Mesodermal cell (in vitro differentiated cells): ENCODE measurements at regions not wholly inside any gene's neighbourhood (a gene's known extent, or its start where the extent isn't known, plus 50 kb on each side); places are given as distances from the start of the nearest gene placed in this dataset.
A peak's percentile ranks its signal among the peaks of the same experiment; 100 is the strongest.

Experiments
- H3K27ac ChIP-seq: 2 replicates; pipeline ENCODE4 v1.7.0; 2013; ENCODE audit warnings: mild to moderate bottlenecking, low read depth, low read length, moderate library complexity; ENCODE audit not compliant: severe bottlenecking
- H3K36me3 ChIP-seq: 2 replicates; pipeline ENCODE4 v1.7.1; 2013; ENCODE audit warnings: mild to moderate bottlenecking, low read length, moderate library complexity; ENCODE audit not compliant: control insufficient read depth, insufficient read depth
- H3K4me1 ChIP-seq: one replicate; pipeline ENCODE4 v1.7.1; 2013; ENCODE audit warnings: mild to moderate bottlenecking, low read length; ENCODE audit not compliant: insufficient read depth, control insufficient read depth, poor library complexity, severe bottlenecking
- H3K4me3 ChIP-seq: 2 replicates; pipeline ENCODE4 v1.7.0; 2013; ENCODE audit warnings: low read length, control low read depth, mild to moderate bottlenecking; ENCODE audit not compliant: insufficient read depth, poor library complexity, severe bottlenecking; ENCODE audit errors: extremely low read depth
- H3K9me3 ChIP-seq: 2 replicates; pipeline ENCODE4 v1.7.1; 2013; ENCODE audit warnings: mild to moderate bottlenecking, low read length, moderate library complexity; ENCODE audit not compliant: control insufficient read depth
- WGBS, 2 experiments: methylation state at CpG; one replicate each; pipeline ENCODE4 v1.1.5; 2013; ENCODE audit warnings: missing lambda C conversion rate in 2 of 2; ENCODE audit not compliant: insufficient coverage in 2 of 2; 5-methylcytosine and 5-hydroxymethylcytosine counted together

GRCh38 chr12:90858252-90858651, 96.7 kb downstream of the CCER1 start:
- H3K4me1 ChIP-seq: no peaks in the 10 kb centered on the region
- no peak overlapping the region for H3K27ac ChIP-seq
- no peaks in the 10 kb centered on the region for H3K9me3 ChIP-seq
- H3K36me3 ChIP-seq: no peaks in the 10 kb centered on the region
- H3K4me3 ChIP-seq: no peak overlapping the region
- WGBS, 2 experiments: no CpG with 5 or more reads among the region's 2 CpGs

GRCh38 chr12:90855534-90855933, 99.4 kb downstream of the CCER1 start:
- 100% methylated on average over 1 of the region's 1 CpG; no CpG with 5 or more reads in 1 of the 2 experiments for WGBS, 2 experiments
- Histone ChIP-seq H3K36me3 (no peaks in the 10 kb centered on the region), H3K4me3 (no peak overlapping the region), H3K27ac (no peak overlapping the region), H3K4me1 (no peaks in the 10 kb centered on the region), H3K9me3 (no peaks in the 10 kb centered on the region)

GRCh38 chr12:90854136-90854689, 100.8 kb downstream of the CCER1 start:
- H3K27ac ChIP-seq: no peak overlapping the region
- 44 to 100% methylated on average over 2 to 6 of the region's 8 CpGs for WGBS, 2 experiments

GRCh38 chr12:90851800-90852718, 102.9 kb downstream of the CCER1 start:
- H3K4me1 ChIP-seq: no peaks in the 10 kb centered on the region
- H3K27ac ChIP-seq: no peak overlapping the region
- no peaks in the 10 kb centered on the region for H3K36me3 ChIP-seq
- 90 to 100% methylated on average over 1 to 2 of the region's 2 CpGs for WGBS, 2 experiments
- no peak overlapping the region for H3K4me3 ChIP-seq
- no peaks in the 10 kb centered on the region for H3K9me3 ChIP-seq

More at GRCh38 chr12:90854136-90854689, 100.8 kb downstream of the CCER1 start:
- no peaks in the 10 kb centered on the region for H3K36me3 ChIP-seq
- no peaks in the 10 kb centered on the region for H3K4me1 ChIP-seq
- H3K4me3 ChIP-seq: no peak overlapping the region
- no peaks in the 10 kb centered on the region for H3K9me3 ChIP-seq

GRCh38 chr12:90842477-90842876, 112.5 kb downstream of the CCER1 start:
- Histone ChIP-seq H3K4me1 (no peaks in the 10 kb centered on the region), H3K36me3 (no peaks in the 10 kb centered on the region), H3K27ac (peak overlapping the region; percentile 42), H3K9me3 (no peaks in the 10 kb centered on the region), H3K4me3 (no peak overlapping the region)
- WGBS, 2 experiments: 34% methylated on average over 3 to 4 of the region's 4 CpGs

GRCh38 chr12:90841336-90841735, 113.6 kb downstream of the CCER1 start:
- Histone ChIP-seq H3K4me3 (no peak overlapping the region), H3K36me3 (no peaks in the 10 kb centered on the region), H3K4me1 (peaks cover 3% of the 10 kb centered on the region), H3K9me3 (no peaks in the 10 kb centered on the region), H3K27ac (no peak overlapping the region)

- Histone ChIP-seq H3K27ac (no peak overlapping the region), H3K36me3 (no peaks in the 10 kb centered on the region), H3K4me1 (peaks cover 3% of the 10 kb centered on the region), H3K4me3 (no peak overlapping the region), H3K9me3 (no peaks in the 10 kb centered on the region)
Measured at GRCh38 chr12:90839346-90839745, 115.6 kb downstream of the CCER1 start.

- WGBS, 2 experiments: 61 to 67% methylated on average over 3 to 4 of the region's 6 CpGs
- H3K4me3 ChIP-seq: no peak overlapping the region
- H3K9me3 ChIP-seq: no peaks in the 10 kb centered on the region
- H3K4me1 ChIP-seq: peaks cover 3% of the 10 kb centered on the region
- H3K27ac ChIP-seq: peak overlapping the region; percentile 51
- no peaks in the 10 kb centered on the region for H3K36me3 ChIP-seq
Measured at GRCh38 chr12:90836689-90837088, 118.3 kb downstream of the CCER1 start.

GRCh38 chr12:90833228-90833627, 121.7 kb downstream of the CCER1 start:
- Histone ChIP-seq H3K27ac (no peak overlapping the region), H3K4me1 (peaks cover 3% of the 10 kb centered on the region), H3K36me3 (no peaks in the 10 kb centered on the region), H3K4me3 (no peak overlapping the region), H3K9me3 (no peaks in the 10 kb centered on the region)
- WGBS, 2 experiments: 59 to 100% methylated on average over 2 of the region's 2 CpGs

GRCh38 chr12:90832427-90832826, 122.5 kb downstream of the CCER1 start:
- 62 to 83% methylated on average over 2 of the region's 3 CpGs for WGBS, 2 experiments

GRCh38 chr12:90831712-90832111, 123.3 kb downstream of the CCER1 start:
- no CpG with 5 or more reads among the region's 1 CpG for WGBS, 2 experiments
- H3K36me3 ChIP-seq: no peaks in the 10 kb centered on the region
- H3K4me1 ChIP-seq: no peaks in the 10 kb centered on the region
- H3K9me3 ChIP-seq: no peaks in the 10 kb centered on the region
- H3K27ac ChIP-seq: no peak overlapping the region
- no peak overlapping the region for H3K4me3 ChIP-seq

More at GRCh38 chr12:90832427-90832826, 122.5 kb downstream of the CCER1 start:
- H3K9me3 ChIP-seq: no peaks in the 10 kb centered on the region
- no peaks in the 10 kb centered on the region for H3K36me3 ChIP-seq
- no peak overlapping the region for H3K4me3 ChIP-seq
- H3K27ac ChIP-seq: no peak overlapping the region
- H3K4me1 ChIP-seq: peaks cover 3% of the 10 kb centered on the region
